ENCODE measurements at regions not wholly inside any gene's neighbourhood (a gene's known extent, or its start where the extent isn't known, plus 50 kb on each side); places are given as distances from the start of the nearest gene placed in this dataset.

DNA sequence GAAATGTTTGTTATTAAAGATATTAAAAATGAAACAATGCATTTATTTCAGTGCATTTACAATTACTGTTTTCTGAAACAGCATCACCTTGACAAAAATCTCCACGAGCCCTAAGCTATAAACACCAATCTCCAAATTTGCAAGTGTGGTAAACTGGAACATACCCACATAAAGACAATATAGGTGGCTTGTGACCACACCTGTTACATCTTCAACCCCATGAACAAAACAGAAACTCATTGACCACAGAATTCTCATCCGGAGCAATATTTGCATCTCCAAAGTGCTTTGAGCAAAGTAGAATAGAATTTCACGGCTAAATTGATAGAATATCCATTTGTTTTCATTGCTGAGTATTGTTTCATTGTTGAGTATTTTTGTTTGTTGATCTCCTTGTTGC lies 375.2 kb upstream of the FLRT2 start:
- no peak overlapping the region for H3K18ac ChIP-seq (ENCODE audit: low read length)
- H3K36me3 ChIP-seq (ENCODE audit: control insufficient read depth in 1 of 2, insufficient read depth in 2 of 2, low read length in 2 of 2) = no peaks in the 10 kb centered on the region

DNA sequence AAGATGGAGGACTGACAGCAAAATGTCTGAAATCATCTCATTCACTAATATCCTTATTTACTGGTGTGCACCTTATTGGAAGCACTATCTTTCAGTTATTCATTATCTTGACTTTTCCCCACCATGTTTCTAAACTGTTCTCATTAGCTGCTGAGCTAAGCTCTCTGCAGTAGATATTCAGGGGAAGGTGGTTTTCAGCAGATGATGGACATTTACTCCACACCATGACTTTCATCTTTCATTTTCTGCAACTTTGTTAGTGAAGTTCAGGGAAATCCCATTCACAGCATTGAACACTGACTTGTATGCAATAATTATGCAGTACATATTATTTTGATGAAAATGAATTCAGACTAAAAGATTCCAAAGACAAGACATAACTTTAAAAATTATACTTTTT lies 373.6 kb upstream of the FLRT2 start:
- no peak overlapping the region for H2BK120ac ChIP-seq (ENCODE audit: insufficient read depth, low read length, poor library complexity)
- H4K12ac ChIP-seq (ENCODE audit: low read depth, low read length) = no peak overlapping the region
- H3K4me2 ChIP-seq (ENCODE audit: low read length) = no peak overlapping the region
- no peak overlapping the region for H3K9ac ChIP-seq (ENCODE audit: low read length)
- no peaks in the 10 kb centered on the region for H3K36me3 ChIP-seq (ENCODE audit: control insufficient read depth in 1 of 2, insufficient read depth in 2 of 2, low read length in 2 of 2)
- no peaks in the 10 kb centered on the region for H3K27me3 ChIP-seq (ENCODE audit: insufficient read depth, low read length)
- H3K27ac ChIP-seq (ENCODE audit: low read depth, low read length) = no peak overlapping the region
- H3K4ac ChIP-seq (ENCODE audit: low read depth, low read length) = no peak overlapping the region
- H3K79me2 ChIP-seq (ENCODE audit: control insufficient read depth, insufficient read depth, low read length, poor library complexity) = no peaks in the 10 kb centered on the region
- no peaks in the 10 kb centered on the region for H3K9me3 ChIP-seq (ENCODE audit: insufficient read depth, low read depth, low read length)
- no peaks in the 10 kb centered on the region for H3K4me1 ChIP-seq (ENCODE audit: control insufficient read depth in 1 of 2, insufficient read depth in 2 of 2, low read length in 2 of 2)
- no peak overlapping the region for H2AK5ac ChIP-seq (ENCODE audit: low read length)
- no peak overlapping the region for H3K18ac ChIP-seq (ENCODE audit: low read length)
- no peak overlapping the region for H2BK5ac ChIP-seq (ENCODE audit: low read depth, low read length, poor library complexity)
- H3K4me3 ChIP-seq (ENCODE audit: low read depth, low read length) = no peak overlapping the region
- no peak overlapping the region for H2AFZ ChIP-seq (ENCODE audit: insufficient read depth, low read length, poor library complexity)
- H3K79me1 ChIP-seq (ENCODE audit: low read length) = no peaks in the 10 kb centered on the region
- H4K91ac ChIP-seq (ENCODE audit: low read depth, low read length) = no peak overlapping the region
- no peak for DNase-seq
- H4K8ac ChIP-seq (ENCODE audit: low read depth, low read length) = no peak overlapping the region
- H3K14ac ChIP-seq (ENCODE audit: low read length) = no peak overlapping the region
- no peak overlapping the region for H3K23ac ChIP-seq (ENCODE audit: low read length)
- no peak overlapping the region for H2BK12ac ChIP-seq (ENCODE audit: low read length)

More for the DNA sequence above, 375.2 kb upstream of the FLRT2 start:
- no peak overlapping the region for H3K14ac ChIP-seq (ENCODE audit: low read length)
- WGBS (ENCODE audit: extremely low coverage, insufficient coverage, insufficient read length) = no CpG with 5 or more reads among the region's 3 CpGs
- H4K91ac ChIP-seq (ENCODE audit: low read depth, low read length) = no peak overlapping the region
- H3K4me2 ChIP-seq (ENCODE audit: low read length) = no peak overlapping the region
- no peak overlapping the region for H2BK120ac ChIP-seq (ENCODE audit: insufficient read depth, low read length, poor library complexity)
- H3K27ac ChIP-seq (ENCODE audit: low read depth, low read length) = no peak overlapping the region
- no peaks in the 10 kb centered on the region for H3K4me1 ChIP-seq (ENCODE audit: control insufficient read depth in 1 of 2, insufficient read depth in 2 of 2, low read length in 2 of 2)
- H2AK5ac ChIP-seq (ENCODE audit: low read length) = no peak overlapping the region
- H3K4me3 ChIP-seq (ENCODE audit: low read depth, low read length) = no peak overlapping the region
- no peaks in the 10 kb centered on the region for H3K79me1 ChIP-seq (ENCODE audit: low read length)
- H3K79me2 ChIP-seq (ENCODE audit: control insufficient read depth, insufficient read depth, low read length, poor library complexity) = no peaks in the 10 kb centered on the region
- H4K12ac ChIP-seq (ENCODE audit: low read depth, low read length) = no peak overlapping the region
- H2BK5ac ChIP-seq (ENCODE audit: low read depth, low read length, poor library complexity) = no peak overlapping the region
- H3K27me3 ChIP-seq (ENCODE audit: insufficient read depth, low read length) = no peaks in the 10 kb centered on the region
- no peak overlapping the region for H3K23ac ChIP-seq (ENCODE audit: low read length)
- no peak overlapping the region for H4K8ac ChIP-seq (ENCODE audit: low read depth, low read length)
- H3K4ac ChIP-seq (ENCODE audit: low read depth, low read length) = no peak overlapping the region
- no peak overlapping the region for H3K9ac ChIP-seq (ENCODE audit: low read length)
- DNase-seq = no peak
- no peaks in the 10 kb centered on the region for H3K9me3 ChIP-seq (ENCODE audit: insufficient read depth, low read depth, low read length)
- H2AFZ ChIP-seq (ENCODE audit: insufficient read depth, low read length, poor library complexity) = no peak overlapping the region
- no peak overlapping the region for H2BK12ac ChIP-seq (ENCODE audit: low read length)

DNA sequence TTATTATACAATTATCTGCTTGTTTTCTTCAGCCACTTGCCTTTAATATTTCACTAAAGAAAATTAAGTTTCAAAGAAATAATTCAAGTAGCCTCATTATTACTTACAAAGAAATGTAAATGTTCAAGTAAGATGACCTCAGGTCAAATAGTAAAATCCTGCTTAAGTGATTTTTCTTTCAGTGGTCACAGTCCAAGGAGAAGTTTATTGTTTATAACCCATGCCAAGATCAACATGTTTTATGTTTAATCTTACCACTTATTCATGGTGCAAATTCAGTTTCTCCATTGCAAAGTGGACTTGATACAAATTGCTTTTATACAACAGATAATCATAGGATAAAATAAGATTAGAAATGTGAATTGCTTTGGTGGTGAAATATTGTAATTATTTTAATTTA lies 370.2 kb upstream of the FLRT2 start:
- no peak overlapping the region for H3K27ac ChIP-seq (ENCODE audit: low read depth, low read length)
- H2AFZ ChIP-seq (ENCODE audit: insufficient read depth, low read length, poor library complexity) = no peak overlapping the region
- H3K9ac ChIP-seq (ENCODE audit: low read length) = no peak overlapping the region
- H3K79me1 ChIP-seq (ENCODE audit: low read length) = no peaks in the 10 kb centered on the region
- H2AK5ac ChIP-seq (ENCODE audit: low read length) = no peak overlapping the region
- no peak overlapping the region for H4K12ac ChIP-seq (ENCODE audit: low read depth, low read length)
- no peaks in the 10 kb centered on the region for H3K4me1 ChIP-seq (ENCODE audit: control insufficient read depth in 1 of 2, insufficient read depth in 2 of 2, low read length in 2 of 2)
- no peak for DNase-seq
- H4K91ac ChIP-seq (ENCODE audit: low read depth, low read length) = no peak overlapping the region
- no peaks in the 10 kb centered on the region for H3K9me3 ChIP-seq (ENCODE audit: insufficient read depth, low read depth, low read length)
- no peaks in the 10 kb centered on the region for H3K79me2 ChIP-seq (ENCODE audit: control insufficient read depth, insufficient read depth, low read length, poor library complexity)
- no peak overlapping the region for H3K23ac ChIP-seq (ENCODE audit: low read length)
- no peaks in the 10 kb centered on the region for H3K36me3 ChIP-seq (ENCODE audit: control insufficient read depth in 1 of 2, insufficient read depth in 2 of 2, low read length in 2 of 2)
- no peak overlapping the region for H3K18ac ChIP-seq (ENCODE audit: low read length)
- no peak overlapping the region for H2BK5ac ChIP-seq (ENCODE audit: low read depth, low read length, poor library complexity)
- H3K4me3 ChIP-seq (ENCODE audit: low read depth, low read length) = no peak overlapping the region
- no peaks in the 10 kb centered on the region for H3K27me3 ChIP-seq (ENCODE audit: insufficient read depth, low read length)
- no peak overlapping the region for H3K14ac ChIP-seq (ENCODE audit: low read length)
- no peak overlapping the region for H2BK12ac ChIP-seq (ENCODE audit: low read length)
- H4K8ac ChIP-seq (ENCODE audit: low read depth, low read length) = no peak overlapping the region
- H2BK120ac ChIP-seq (ENCODE audit: insufficient read depth, low read length, poor library complexity) = no peak overlapping the region
- H3K4me2 ChIP-seq (ENCODE audit: low read length) = no peak overlapping the region
- no peak overlapping the region for H3K4ac ChIP-seq (ENCODE audit: low read depth, low read length)

DNA sequence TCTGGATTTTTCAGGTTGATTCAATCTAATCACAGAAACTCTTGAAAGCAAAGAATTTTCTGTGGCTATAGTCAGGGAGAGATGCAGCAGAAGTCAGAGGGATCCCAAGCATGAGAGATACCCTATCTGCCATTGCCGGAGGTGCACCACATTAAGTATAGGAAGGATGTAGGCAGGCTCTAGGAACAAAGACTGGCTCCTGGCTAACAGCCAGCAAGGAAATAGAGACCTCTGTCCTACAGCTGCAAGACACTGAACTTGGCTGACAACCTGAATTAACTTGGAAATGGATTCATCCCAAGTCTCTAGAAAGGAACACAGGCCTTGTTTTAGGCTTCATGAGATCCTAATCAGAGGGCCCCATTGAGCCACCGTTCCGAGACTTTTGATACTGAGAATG lies 364.9 kb upstream of the FLRT2 start:
- Histone ChIP-seq H3K4me3 (ENCODE audit: low read depth, low read length) (no peak overlapping the region), H3K27me3 (ENCODE audit: insufficient read depth, low read length) (no peaks in the 10 kb centered on the region), H3K9ac (ENCODE audit: low read length) (no peak overlapping the region), H3K4me1 (ENCODE audit: control insufficient read depth in 1 of 2, insufficient read depth in 2 of 2, low read length in 2 of 2) (no peaks in the 10 kb centered on the region), H4K8ac (ENCODE audit: low read depth, low read length) (no peak overlapping the region), H4K12ac (ENCODE audit: low read depth, low read length) (no peak overlapping the region), H3K4ac (ENCODE audit: low read depth, low read length) (no peak overlapping the region), H3K79me2 (ENCODE audit: control insufficient read depth, insufficient read depth, low read length, poor library complexity) (no peaks in the 10 kb centered on the region), H3K36me3 (ENCODE audit: control insufficient read depth in 1 of 2, insufficient read depth in 2 of 2, low read length in 2 of 2) (no peaks in the 10 kb centered on the region), H2AK5ac (ENCODE audit: low read length) (no peak overlapping the region), H3K9me3 (ENCODE audit: insufficient read depth, low read depth, low read length) (no peaks in the 10 kb centered on the region), H2BK12ac (ENCODE audit: low read length) (no peak overlapping the region), H2BK5ac (ENCODE audit: low read depth, low read length, poor library complexity) (no peak overlapping the region), H2BK120ac (ENCODE audit: insufficient read depth, low read length, poor library complexity) (no peak overlapping the region), H3K23ac (ENCODE audit: low read length) (no peak overlapping the region), H3K14ac (ENCODE audit: low read length) (no peak overlapping the region), H3K27ac (ENCODE audit: low read depth, low read length) (no peak overlapping the region), H2AFZ (ENCODE audit: insufficient read depth, low read length, poor library complexity) (no peak overlapping the region), H3K4me2 (ENCODE audit: low read length) (no peak overlapping the region), H3K18ac (ENCODE audit: low read length) (no peak overlapping the region), H3K79me1 (ENCODE audit: low read length) (no peaks in the 10 kb centered on the region), H4K91ac (ENCODE audit: low read depth, low read length) (no peak overlapping the region)
- DNase-seq = no peak
- no CpG with 5 or more reads among the region's 3 CpGs for WGBS (ENCODE audit: extremely low coverage, insufficient coverage, insufficient read length)

DNA sequence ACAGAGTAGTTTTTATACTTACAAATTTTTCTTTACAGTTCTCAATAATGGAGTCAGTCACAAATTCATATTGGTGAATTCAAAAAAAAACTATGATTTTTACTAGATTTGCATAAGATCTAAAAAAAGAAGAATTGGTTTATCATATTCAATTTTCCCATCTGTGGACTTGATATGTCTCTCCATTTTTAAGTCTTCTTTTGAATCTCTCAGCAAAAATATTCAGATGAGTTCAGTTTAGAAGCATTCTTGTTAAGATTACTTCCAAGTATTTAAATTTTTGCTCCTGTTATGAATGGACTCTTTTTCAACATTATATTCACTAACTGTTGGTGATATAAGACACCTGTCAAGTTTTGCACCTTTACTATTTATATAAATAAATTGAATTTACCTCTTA lies 360.6 kb upstream of the FLRT2 start:
- Histone ChIP-seq H4K12ac (ENCODE audit: low read depth, low read length) (no peak overlapping the region), H3K4ac (ENCODE audit: low read depth, low read length) (no peak overlapping the region), H3K36me3 (ENCODE audit: control insufficient read depth in 1 of 2, insufficient read depth in 2 of 2, low read length in 2 of 2) (no peaks in the 10 kb centered on the region), H2BK5ac (ENCODE audit: low read depth, low read length, poor library complexity) (no peak overlapping the region), H2BK120ac (ENCODE audit: insufficient read depth, low read length, poor library complexity) (no peak overlapping the region), H3K79me2 (ENCODE audit: control insufficient read depth, insufficient read depth, low read length, poor library complexity) (no peaks in the 10 kb centered on the region), H2BK12ac (ENCODE audit: low read length) (no peak overlapping the region), H3K27me3 (ENCODE audit: insufficient read depth, low read length) (no peaks in the 10 kb centered on the region), H4K8ac (ENCODE audit: low read depth, low read length) (no peak overlapping the region), H2AFZ (ENCODE audit: insufficient read depth, low read length, poor library complexity) (no peak overlapping the region), H3K9ac (ENCODE audit: low read length) (no peak overlapping the region), H3K18ac (ENCODE audit: low read length) (no peak overlapping the region), H2AK5ac (ENCODE audit: low read length) (no peak overlapping the region), H3K4me3 (ENCODE audit: low read depth, low read length) (no peak overlapping the region), H3K4me1 (ENCODE audit: control insufficient read depth in 1 of 2, insufficient read depth in 2 of 2, low read length in 2 of 2) (no peaks in the 10 kb centered on the region), H3K4me2 (ENCODE audit: low read length) (no peak overlapping the region), H3K9me3 (ENCODE audit: insufficient read depth, low read depth, low read length) (no peaks in the 10 kb centered on the region), H3K27ac (ENCODE audit: low read depth, low read length) (no peak overlapping the region), H4K91ac (ENCODE audit: low read depth, low read length) (no peak overlapping the region), H3K23ac (ENCODE audit: low read length) (no peak overlapping the region), H3K79me1 (ENCODE audit: low read length) (no peaks in the 10 kb centered on the region), H3K14ac (ENCODE audit: low read length) (no peak overlapping the region)
- no peak for DNase-seq
